Midbrain (tissue), 1 donor: ENCODE measurements at regions not wholly inside any gene's neighbourhood (a gene's known extent, or its start where the extent isn't known, plus 50 kb on each side); places are given as distances from the start of the nearest gene placed in this dataset.

Experiments used
- DNase-seq: peaks from one replicate; lab custom pipeline; 2025; lab: John Stamatoyannopoulos, UW

DNA sequence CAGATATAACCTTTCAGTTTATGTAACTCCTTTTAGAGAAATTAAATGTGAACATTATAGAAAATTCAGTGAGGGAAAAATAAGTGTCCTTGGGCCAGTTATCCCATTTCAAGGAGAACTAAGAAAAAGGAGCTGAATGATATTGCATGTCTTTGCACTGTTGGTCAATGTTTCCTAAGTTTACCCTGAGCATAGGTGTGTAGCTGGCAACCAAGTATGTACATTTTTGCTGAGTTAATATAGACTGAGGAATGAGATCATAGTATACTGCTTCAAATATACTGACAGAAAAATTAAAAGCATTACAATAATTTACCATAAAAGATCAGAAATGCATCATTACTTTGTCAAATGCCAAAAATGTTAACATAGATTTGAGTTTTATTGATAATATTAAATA is 2128.7 kb upstream of the C9orf72 start:
- no peak for DNase-seq

DNA sequence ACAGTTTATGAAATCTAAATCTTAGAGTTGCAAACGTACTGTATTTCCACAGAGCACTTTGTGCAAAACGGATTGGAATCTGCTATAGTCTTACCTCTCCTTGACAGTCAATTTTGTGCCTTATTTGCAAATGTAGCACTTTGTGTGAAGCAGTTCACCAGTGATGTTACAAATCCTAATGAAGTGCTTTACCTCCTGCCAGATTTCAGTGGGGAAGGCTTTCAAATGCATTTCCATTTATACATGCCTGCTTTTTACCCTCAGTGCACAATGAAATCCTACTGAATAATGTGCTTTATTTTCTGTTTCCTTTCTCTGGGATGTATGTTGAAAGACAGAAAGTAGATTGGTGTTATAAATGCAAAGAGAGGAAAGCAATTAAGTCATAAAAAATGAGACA is 2141.6 kb upstream of the C9orf72 start:
- no peak for DNase-seq

DNA sequence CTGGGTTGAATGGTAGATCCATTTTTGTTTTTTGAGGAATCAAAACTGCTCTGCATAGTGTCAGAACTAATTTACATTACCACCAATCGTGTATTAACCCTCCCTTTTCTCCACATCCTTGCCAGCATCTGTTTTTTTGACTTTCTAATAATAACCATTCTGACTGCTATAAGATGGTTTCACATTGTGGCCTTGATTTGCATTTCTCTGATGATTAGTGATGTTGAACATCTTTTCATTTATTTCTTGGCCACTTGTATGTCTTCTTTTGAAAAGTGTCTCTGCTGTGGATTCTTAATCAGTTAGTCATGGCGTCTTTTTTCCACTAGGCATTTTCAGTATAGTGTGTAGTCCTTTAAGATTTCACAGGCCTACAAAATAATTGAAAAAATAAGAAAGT is 2144.3 kb upstream of the C9orf72 start:
- DNase-seq, result no peak

DNA sequence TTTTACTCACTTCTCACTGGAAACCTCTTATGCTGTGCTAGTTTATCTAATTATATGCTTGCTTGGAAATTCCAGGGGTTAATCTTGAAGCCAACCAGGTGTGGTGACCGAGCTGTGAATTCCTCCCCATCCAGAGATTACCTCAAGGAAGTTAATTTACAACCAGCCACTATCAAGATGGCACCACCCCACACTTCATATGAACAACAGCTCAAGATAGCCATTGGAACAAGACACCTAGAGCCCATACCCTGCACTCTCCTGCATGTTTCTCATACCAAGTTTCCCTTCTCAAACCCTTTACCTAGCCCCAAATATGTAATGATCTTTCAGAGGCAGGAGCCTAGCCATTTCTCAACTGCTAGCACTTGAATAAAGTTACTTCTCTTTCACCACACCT is 2156.9 kb upstream of the C9orf72 start:
- DNase-seq, result no peak

DNA sequence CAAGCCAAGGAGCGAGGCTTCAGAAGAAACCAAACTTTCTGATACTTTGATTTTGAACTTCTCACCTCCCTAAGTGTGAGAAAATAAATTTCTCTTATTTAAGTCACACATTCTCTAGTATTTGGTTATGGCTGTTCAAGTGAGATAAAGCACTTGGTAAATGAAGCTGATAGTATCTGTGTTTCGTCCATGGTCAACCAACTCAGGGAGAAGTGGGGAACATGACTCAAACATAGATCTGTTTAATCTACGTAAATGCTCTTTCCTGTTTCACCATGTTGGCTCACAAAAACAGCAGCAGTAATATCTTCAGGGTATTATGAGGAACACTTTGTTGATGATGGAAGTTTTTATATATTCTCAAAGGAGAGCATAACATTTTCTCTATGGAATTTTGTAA is 2167.2 kb upstream of the C9orf72 start:
- DNase-seq, result no peak

DNA sequence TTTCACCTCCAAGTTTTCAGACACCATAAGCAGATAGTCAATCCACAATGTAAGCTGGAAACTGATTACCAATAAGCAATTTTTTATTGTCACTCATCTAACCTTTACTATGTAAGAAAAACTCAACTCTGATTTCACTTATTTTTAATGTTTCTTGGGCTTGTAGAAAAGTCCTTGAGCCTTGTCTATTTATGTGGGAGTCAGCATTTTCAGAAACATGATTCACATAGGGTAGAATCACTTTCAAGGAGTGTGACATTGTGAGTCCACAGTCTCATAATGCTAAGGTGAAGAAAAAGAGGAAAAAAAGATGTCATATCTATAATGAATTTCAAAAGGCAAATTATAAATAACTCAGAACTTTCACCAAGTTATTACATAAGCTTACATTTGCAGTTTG is 2167.9 kb upstream of the C9orf72 start:
- DNase-seq, result no peak

DNA sequence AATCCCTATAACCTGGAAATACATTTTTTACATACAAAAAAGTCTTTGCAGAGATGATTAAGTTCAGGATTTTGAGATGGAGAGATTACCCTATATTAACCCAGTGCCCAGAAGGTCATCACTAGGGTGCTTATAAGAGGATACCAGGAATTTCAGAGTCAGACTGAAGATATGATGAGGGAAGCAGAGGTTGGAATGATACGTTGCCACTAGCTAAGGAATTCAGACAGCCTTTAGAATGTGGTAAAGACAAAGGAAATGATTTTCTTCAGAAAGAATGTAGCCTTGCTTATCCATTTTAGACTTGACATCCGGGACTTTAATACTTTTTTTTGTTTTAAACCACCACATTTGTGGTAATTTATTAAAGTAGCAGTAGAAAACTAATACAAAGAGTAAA is 2176.8 kb upstream of the C9orf72 start:
- DNase-seq, result no peak

DNA sequence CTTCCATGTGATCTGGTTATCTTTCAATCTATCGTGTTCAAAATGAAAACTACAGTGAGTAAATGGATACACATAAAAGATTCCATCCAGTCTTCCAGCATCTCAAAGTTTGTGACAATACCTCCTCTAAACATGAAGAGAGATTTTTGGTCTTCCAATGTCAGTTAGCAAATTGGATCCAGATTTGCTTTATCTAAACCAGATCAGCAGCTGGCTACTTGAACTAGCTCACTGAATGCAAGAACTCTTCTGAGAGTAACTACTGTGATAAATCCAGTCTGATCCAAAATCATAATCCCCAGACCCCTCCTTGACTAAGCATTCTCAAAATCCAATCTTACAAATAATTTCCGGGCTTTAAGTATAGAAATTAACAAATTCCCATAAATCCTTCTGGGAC is 2177.9 kb upstream of the C9orf72 start:
- no peak for DNase-seq

DNA sequence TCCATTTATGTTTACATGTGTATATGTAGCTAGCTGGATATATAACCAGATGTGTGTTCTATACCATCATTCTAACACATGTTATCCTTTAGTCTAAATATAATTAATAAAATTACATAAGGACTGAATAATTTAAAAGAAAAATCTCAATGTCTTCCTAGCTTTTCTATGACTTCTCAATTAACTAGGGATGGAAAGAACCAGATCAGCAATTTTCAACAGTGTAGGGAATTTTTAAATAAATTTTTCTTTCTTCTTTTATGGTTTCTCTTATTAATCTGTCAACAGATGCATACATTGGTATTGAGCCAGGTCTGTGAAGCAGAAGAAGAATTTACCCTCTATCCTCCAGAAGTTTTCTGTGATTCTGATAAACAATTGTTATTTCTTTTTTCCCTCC is 2180.4 kb upstream of the C9orf72 start:
- DNase-seq, result no peak

DNA sequence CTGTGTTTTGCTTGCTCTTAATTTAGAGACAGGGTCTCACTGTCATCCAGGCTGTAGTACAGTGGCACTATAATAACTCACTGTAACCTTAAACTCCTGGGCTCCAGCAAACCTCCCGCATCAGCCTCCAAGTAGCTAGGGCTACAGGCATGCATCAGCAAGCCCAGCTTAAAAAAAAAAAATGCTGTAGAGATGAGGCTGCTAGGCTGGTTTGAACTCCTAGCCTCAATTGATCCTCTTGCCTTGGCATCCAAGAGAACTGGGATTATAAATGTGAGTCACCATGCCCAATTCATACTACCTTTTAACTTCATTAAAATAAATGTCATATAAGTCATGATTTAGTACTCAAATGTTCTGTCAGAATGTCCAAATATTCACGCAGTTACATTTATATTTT is 2195.7 kb upstream of the C9orf72 start:
- no peak for DNase-seq

DNA sequence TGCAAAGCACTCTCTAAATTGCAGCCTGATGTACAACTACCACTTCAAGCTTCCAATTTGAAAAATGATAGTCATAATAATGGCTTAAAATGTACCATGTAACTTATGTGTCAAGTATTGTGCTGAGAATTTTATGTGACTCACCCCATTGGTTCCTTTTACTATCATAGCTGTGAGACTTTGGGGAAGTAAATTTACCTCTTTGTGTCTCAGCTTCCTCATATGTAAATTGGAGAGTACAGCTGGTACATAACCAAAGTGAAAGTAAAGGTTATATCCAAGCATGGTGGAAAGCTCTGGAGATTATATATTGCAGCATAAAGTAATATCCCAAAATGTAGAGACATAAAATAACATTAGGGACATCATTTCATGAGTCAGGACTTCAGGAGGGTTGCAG is 2200.4 kb upstream of the C9orf72 start:
- DNase-seq, result no peak

DNA sequence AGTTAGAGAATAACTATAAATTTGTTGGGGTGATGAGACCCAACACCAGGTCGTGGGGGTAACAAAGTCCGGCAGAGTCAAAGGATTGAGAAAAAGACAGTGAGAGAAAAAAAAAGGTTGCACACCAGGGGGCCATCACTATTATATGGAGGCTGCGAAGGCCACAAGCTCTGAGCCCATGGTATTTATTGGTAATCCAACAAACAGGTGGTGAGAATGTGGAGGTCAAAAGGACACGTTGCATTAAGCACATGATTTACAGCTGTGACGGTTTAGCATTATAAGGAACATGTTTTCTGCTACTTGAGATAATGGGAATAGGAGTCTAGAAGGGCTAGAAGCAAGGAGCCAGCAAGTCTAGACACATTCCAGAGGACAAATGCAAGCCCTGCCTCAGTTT is 2202.2 kb upstream of the C9orf72 start:
- no peak for DNase-seq

DNA sequence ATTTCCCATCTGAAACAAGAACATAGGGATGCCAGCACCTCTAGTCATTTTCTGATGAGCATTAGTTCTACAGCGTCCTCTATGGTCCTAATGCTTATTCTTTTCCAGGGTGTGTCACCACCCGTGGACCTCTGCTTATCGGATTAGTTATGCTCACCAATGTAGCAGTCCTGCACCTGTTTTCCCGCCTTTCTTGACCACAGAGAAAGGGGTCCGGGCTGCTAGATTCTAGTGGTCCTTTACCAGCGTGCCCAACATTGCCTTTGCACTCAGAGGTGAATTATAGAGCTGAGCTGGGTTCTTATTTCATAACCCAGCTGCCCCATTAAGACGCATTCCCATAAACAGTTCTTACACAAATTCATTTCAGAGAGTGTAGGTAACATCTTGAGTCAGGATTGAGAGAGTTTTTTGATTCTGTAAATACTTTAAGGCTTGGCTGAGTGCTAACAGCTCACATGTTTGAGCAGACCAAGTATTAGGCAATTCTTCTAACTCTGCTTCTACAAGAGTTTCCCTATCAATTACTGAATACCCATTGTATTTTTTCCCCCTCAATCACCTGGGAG is 2205.1 kb upstream of the C9orf72 start:
- no peak for DNase-seq

DNA sequence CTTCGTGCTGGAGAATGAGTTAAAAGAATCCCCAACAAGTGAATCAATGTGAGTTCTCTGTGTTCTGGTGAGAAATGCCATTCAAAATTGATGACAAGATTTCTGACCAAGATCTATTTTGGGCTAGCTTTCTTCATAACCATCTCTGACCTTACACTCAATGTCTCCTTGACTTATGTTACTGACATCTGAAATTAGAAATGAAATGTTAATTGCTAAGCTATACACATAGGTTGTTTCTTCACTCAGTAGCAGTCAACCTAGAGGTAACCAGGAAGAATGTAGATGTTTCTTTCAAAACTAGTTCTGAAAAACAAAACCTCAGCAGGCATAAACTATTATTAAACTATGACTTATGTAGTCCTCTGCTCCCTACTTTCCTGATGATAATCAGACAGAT is 2220.7 kb upstream of the C9orf72 start:
- no peak for DNase-seq

DNA sequence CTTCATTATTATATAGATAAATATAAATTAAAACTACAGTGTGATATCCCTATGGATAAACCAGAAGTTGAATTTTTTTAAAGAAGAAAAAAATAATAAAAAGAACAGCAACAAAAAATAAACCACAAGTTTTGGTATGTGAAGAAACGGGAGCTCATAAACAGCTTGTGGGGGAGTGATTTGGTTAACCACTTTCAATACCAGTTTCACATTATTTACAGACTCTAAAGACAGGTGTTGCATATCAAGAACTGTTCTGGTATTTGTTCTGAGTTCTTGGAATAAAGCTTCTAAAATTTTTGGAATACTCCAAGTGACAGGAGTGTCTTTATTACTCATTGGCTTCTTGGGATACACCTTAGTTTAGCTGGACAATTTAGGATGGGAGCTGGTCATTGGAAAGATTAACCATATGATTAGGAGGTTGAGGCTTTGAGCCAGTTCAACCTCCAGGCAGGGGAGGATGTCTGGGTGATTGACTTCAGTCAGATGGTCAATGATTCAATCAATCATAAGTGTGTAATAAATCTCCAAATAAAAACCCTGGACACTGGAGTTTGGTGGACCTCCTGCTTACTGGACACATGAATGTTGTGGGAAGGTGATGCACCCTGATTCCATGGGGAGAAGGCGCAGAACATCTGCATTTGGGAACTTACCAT is 2223.1 kb upstream of the C9orf72 start:
- DNase-seq, result no peak

DNA sequence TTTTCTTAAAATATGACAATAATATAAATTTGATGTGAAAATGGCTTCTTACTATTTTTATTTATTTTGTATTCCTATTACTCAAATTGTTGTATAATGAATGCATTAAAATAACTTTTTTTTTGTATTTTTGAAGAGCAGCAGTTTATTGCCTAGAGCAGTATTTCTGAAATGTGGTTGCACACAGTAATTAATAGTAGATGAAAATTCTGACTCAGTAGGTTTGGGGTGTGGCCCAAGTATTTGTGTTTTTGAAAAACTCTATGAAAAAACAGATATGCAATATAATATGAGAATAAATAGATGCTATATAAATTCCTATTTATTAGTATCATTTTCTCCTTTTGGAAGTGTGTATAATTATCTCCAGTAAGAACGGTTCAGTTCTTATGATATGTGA is 2225.3 kb upstream of the C9orf72 start:
- no peak for DNase-seq

DNA sequence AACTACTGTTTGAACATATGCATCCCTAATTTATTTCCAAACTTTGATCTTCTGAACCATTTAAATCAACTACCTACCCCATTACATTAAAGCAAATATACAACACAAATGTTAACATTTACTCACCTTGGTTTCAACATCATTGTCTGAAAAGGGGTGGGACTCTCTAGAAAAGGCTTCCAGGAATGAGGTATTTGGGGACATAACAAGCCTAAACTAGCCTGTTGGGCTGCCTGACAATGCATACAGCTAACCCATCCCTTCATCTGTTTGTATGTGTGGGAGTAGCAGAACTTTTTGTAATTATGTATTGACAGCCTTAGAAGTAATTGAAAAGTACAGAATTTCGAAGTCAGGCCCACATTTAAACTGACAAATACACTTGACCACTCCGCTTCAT is 2225.9 kb upstream of the C9orf72 start:
- DNase-seq, result no peak

DNA sequence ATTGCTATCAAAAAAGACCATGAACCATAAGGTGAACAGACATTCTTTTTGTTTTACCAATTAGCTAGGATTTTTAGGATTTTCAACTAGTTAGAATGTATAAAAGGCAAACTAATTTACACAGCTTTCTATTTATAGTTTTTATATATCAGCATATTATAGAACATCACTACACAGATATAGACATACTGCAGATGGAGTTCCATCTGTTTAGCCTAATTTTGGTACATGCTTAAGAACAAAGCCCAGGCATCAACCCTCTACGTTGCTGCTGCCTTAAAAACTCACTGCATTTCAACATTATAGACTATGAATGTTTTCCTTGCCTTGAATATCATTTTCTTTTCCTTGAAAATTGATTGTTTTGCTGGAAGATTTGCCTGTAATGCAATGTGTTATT is 2227.5 kb upstream of the C9orf72 start:
- DNase-seq, result no peak

DNA sequence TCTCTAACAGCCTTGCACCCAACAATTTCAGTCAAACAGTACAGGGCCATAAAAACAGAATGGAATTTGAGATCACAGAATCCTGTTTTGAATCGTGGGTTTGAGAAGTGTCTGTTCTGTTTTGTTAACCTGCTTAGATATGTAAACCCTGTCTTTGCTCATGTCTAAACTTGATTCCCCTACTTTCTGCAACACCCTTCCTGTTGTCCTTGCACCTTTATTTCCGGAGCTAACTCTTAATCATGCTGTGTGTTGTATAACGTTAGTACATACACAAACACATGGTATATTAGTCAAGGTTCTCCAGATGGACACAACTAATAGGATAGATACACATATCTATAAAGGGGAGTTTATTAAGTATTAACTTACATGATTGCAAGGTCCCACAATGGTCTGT is 2229.2 kb upstream of the C9orf72 start:
- DNase-seq, result no peak

DNA sequence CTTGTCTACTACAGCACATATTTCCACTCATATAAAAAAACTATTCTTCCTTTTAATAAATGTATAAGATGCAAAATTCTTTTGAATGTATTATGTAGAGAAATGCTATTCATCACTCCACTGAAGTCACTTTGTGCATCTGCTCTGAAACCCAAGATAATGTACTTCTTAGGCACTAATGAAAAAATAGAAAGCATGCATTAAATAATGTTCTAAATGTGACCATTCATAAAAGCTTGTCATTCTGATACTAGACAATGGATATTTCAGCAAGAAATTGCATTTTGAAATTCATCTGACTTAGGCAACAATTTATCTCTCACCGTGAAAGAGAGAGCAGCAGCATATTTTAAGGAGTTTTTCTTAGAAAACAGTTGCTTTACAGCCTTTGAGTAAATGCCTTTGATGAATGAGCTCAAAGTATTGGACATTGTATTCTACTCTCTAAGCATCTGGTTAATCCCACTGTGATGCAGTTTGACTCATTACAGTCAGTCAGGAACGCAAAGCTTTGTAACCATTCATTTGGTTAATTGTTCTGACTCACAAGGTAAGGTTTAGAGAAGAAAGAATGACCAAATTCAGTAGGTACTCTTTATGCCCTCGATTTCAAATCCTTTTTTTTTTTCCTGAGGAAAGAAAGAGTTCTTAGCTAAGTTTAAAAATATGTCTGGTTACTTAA is 2233.8 kb upstream of the C9orf72 start:
- DNase-seq, result no peak

DNA sequence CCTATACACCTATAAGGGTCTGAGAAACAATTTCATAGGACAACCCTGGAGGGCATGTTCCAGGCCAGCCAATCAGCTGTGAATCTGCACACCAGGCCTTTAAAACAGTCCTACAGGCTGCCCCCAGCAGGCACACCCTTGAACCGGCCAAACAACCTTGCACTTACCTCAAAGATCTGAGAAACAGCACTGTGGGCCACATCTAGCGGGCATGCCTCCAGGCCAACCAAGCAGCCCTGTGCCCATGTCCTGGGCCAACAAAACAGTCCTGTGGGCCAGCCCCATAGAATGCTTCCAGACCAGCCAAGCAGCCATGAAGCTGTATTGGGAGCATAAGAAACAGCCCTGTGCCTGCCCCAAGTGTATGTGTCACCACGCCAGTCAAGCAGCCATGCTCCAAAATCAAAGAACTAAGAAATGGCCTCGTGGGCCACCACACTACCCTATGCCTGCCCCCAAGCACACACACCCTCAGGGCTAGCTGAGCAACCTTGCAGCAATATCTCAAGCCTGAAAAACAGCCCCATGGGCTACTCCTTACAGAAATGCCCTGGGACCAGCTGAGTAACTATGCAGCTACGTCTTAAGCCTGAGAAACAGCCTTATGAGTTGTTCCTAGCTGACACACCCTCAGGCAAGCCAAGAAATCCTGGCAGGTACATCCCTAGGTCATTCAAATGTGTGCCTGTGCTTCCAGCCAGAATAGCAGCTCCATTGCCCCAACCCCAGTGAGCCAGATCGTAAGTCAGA is 2243.8 kb upstream of the C9orf72 start:
- no peak for DNase-seq

DNA sequence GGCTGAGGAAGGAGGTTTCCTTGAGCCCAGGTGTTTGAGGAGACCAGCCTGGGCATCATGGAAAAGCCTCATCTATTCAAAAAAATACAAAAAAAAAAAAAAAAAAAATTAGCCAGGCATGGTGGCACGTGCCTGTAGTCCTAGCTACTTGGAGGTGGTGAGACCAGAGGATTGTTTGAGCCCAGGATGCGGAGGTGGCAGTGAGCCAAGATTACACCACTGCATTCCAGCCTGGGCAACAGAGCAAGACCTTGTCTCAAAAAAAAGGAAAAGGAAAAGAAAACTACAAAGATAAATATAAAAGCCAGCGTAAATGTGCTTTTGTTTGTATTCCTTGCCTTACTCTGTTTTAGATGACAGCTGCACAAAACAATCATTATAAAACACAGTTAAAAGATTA is 2249.2 kb upstream of the C9orf72 start:
- DNase-seq, result no peak

DNA sequence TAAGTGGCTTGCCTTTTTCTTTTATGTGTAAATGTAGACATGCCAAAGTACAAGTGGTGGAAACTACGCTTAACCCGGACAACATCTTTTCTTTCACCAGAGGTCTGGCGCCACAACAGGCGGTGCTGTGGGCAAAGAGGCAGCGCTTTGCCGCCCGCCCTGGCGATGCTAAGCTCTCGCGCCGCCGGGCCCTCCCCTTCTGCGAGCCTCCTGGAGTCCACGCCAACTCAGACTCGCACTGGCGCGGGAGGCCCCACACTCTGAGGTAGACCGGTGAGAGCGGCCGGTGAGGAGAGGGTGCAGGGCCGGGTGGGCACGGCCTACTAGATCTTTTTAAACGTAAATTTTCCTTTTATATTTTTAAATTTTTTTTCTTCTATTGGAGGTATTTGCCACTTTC is 2253.1 kb upstream of the C9orf72 start:
- no peak for DNase-seq
